WTC11 (cell line): ENCODE measurements at regions not wholly inside any gene's neighbourhood (a gene's known extent, or its start where the extent isn't known, plus 50 kb on each side); places are given as distances from the start of the nearest gene placed in this dataset.

Experiments used
- JUN ChIP-seq: sonication (generic); formaldehyde crosslinking; IDR thresholded peaks from 2 replicates; pipeline ENCODE4 v1.8.0; 2023; ENCODE audit warnings: mild to moderate bottlenecking, missing genetic modification reagents
- NR3C1 ChIP-seq: sonication (generic); formaldehyde crosslinking; conservative IDR thresholded peaks from 2 replicates; pipeline ENCODE4 v1.8.1; 2023; ENCODE audit warnings: low read depth, mild to moderate bottlenecking, missing genetic modification reagents
- ZBTB21 ChIP-seq: sonication (generic); formaldehyde crosslinking; IDR thresholded peaks from 2 replicates; pipeline ENCODE4 v1.8.1; 2023; ENCODE audit warnings: mild to moderate bottlenecking, missing genetic modification reagents, borderline replicate concordance
- ZNF416 ChIP-seq: fragments of 250-450 bp; sonication (Bioruptor Pico); IDR thresholded peaks from 2 replicates; pipeline ENCODE4 v1.9.0; 2021; ENCODE audit warnings: mild to moderate bottlenecking, inconsistent platforms
- TF ChIP-seq, protein P1 (sequence below): sonication (generic); formaldehyde crosslinking; IDR thresholded peaks from 2 replicates; pipeline ENCODE4 v1.8.0; 2023; ENCODE audit warnings: mild to moderate bottlenecking, missing genetic modification reagents
- TF ChIP-seq, protein P2 (sequence below): fragments of 200-600 bp; IDR thresholded peaks from 2 replicates; pipeline ENCODE4 v1.8.0; 2022; ENCODE audit warnings: antibody characterized with exemption
- TF ChIP-seq, protein P3 (sequence below): sonication (generic); formaldehyde crosslinking; conservative IDR thresholded peaks from 2 replicates; pipeline ENCODE4 v1.8.1; 2022; ENCODE audit warnings: mild to moderate bottlenecking, missing genetic modification reagents
- TF ChIP-seq, protein P4 (sequence below): sonication (generic); formaldehyde crosslinking; IDR thresholded peaks from 2 replicates; pipeline ENCODE4 v1.8.1; 2023; ENCODE audit warnings: mild to moderate bottlenecking, missing genetic modification reagents, moderate library complexity
- TF ChIP-seq, protein P5 (sequence below): fragments of 250-450 bp; sonication (Bioruptor Pico); conservative IDR thresholded peaks from 2 replicates; pipeline ENCODE4 v1.9.0; 2021; ENCODE audit warnings: mild to moderate bottlenecking
- TF ChIP-seq, protein P6 (sequence below): sonication (generic); formaldehyde crosslinking; IDR thresholded peaks from 2 replicates; pipeline ENCODE4 v1.8.1; 2022; ENCODE audit warnings: missing genetic modification reagents, borderline replicate concordance

DNA sequence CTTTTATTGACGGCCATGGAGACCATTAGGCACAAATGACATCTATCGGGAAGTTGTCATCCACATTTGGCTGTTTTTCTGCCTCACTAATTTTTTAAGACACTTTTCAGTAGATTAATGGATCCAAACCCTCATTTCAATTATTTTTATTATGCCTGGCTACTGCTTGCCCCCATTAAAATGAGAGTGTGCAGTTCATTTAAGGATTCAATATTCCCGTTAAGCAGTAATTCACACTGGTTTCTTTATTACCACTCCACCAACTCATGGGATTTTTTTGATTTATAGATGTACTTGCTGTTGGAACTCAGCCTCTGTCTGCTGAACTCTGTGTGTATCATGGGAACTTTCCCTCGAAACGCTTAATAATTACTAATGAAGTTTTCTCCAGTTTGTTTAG lies 291.8 kb upstream of the PRKX start:
- TF ChIP-seq, protein P1, sequence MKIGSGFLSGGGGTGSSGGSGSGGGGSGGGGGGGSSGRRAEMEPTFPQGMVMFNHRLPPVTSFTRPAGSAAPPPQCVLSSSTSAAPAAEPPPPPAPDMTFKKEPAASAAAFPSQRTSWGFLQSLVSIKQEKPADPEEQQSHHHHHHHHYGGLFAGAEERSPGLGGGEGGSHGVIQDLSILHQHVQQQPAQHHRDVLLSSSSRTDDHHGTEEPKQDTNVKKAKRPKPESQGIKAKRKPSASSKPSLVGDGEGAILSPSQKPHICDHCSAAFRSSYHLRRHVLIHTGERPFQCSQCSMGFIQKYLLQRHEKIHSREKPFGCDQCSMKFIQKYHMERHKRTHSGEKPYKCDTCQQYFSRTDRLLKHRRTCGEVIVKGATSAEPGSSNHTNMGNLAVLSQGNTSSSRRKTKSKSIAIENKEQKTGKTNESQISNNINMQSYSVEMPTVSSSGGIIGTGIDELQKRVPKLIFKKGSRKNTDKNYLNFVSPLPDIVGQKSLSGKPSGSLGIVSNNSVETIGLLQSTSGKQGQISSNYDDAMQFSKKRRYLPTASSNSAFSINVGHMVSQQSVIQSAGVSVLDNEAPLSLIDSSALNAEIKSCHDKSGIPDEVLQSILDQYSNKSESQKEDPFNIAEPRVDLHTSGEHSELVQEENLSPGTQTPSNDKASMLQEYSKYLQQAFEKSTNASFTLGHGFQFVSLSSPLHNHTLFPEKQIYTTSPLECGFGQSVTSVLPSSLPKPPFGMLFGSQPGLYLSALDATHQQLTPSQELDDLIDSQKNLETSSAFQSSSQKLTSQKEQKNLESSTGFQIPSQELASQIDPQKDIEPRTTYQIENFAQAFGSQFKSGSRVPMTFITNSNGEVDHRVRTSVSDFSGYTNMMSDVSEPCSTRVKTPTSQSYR (CRISPR knock-in tag) = no peak
- TF ChIP-seq, protein P2, sequence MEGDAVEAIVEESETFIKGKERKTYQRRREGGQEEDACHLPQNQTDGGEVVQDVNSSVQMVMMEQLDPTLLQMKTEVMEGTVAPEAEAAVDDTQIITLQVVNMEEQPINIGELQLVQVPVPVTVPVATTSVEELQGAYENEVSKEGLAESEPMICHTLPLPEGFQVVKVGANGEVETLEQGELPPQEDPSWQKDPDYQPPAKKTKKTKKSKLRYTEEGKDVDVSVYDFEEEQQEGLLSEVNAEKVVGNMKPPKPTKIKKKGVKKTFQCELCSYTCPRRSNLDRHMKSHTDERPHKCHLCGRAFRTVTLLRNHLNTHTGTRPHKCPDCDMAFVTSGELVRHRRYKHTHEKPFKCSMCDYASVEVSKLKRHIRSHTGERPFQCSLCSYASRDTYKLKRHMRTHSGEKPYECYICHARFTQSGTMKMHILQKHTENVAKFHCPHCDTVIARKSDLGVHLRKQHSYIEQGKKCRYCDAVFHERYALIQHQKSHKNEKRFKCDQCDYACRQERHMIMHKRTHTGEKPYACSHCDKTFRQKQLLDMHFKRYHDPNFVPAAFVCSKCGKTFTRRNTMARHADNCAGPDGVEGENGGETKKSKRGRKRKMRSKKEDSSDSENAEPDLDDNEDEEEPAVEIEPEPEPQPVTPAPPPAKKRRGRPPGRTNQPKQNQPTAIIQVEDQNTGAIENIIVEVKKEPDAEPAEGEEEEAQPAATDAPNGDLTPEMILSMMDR = no peak
- TF ChIP-seq, protein P3, sequence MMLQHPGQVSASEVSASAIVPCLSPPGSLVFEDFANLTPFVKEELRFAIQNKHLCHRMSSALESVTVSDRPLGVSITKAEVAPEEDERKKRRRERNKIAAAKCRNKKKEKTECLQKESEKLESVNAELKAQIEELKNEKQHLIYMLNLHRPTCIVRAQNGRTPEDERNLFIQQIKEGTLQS (CRISPR knock-in tag) = no peak
- TF ChIP-seq, protein P4, sequence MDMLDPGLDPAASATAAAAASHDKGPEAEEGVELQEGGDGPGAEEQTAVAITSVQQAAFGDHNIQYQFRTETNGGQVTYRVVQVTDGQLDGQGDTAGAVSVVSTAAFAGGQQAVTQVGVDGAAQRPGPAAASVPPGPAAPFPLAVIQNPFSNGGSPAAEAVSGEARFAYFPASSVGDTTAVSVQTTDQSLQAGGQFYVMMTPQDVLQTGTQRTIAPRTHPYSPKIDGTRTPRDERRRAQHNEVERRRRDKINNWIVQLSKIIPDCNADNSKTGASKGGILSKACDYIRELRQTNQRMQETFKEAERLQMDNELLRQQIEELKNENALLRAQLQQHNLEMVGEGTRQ (CRISPR knock-in tag) = no peak
- no peak for TF ChIP-seq ZBTB21 (CRISPR knock-in tag)
- TF ChIP-seq, protein P5, sequence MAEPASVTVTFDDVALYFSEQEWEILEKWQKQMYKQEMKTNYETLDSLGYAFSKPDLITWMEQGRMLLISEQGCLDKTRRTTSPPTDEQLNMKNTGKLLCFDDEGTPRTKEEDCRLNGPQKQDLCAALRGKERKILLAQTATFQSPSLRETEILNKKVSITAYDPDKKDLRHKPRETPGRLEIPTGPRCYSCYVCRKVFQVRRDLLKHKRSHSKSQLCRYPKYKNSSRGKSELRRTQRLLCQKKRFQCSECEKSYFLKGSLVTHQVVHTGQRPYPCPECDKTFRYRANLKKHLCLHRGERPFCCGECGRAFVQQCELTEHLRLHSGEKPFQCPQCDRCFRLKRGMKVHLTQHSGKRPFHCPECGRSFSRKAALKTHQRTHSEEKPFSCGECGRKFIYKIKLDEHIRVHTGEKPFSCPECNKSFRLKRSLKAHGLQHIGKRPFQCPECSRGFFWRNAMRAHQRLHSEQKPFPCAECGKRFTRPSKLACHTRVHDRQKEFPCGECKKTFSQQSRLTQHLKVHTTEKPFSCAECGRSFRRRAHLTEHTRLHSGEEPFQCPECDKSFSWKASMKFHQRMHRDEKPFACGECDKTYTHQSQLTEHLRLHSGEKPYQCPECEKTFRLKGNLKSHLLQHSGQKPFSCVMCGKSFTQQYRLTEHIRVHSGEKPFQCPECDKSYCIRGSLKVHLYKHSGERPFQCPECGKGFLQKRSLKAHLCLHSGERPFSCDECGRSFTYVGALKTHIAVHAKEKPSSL = no peak
- no peak for TF ChIP-seq JUN (CRISPR knock-in tag)
- TF ChIP-seq NR3C1 (CRISPR knock-in tag) = no peak
- no peak for TF ChIP-seq ZNF416 (CRISPR knock-in tag)
- TF ChIP-seq, protein P6, sequence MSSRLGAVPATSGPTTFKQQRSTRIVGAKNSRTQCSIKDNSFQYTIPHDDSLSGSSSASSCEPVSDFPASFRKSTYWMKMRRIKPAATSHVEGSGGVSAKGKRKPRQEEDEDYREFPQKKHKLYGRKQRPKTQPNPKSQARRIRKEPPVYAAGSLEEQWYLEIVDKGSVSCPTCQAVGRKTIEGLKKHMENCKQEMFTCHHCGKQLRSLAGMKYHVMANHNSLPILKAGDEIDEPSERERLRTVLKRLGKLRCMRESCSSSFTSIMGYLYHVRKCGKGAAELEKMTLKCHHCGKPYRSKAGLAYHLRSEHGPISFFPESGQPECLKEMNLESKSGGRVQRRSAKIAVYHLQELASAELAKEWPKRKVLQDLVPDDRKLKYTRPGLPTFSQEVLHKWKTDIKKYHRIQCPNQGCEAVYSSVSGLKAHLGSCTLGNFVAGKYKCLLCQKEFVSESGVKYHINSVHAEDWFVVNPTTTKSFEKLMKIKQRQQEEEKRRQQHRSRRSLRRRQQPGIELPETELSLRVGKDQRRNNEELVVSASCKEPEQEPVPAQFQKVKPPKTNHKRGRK (CRISPR knock-in tag) = no peak
